Endothelial cell of umbilical vein (primary cell): ENCODE measurements at regions not wholly inside any gene's neighbourhood (a gene's known extent, or its start where the extent isn't known, plus 50 kb on each side); places are given as distances from the start of the nearest gene placed in this dataset.

ENCODE experiments used
- BruUV-seq: library from RNA; stranded (reverse); fragments of 400-500 nt; replicated peaks from 2 replicates; lab custom pipeline; 2021; lab: Mats Ljungman, UMichigan
- CTCF ChIA-PET: fragments of 300-600, 350-600 bp; sonication (Branson Sonifier 250); formaldehyde crosslinking; loops from one replicate; lab custom pipeline; 2021; ENCODE audit warnings: antibody characterized with exemption, inconsistent platforms; lab: Charles Lee
- POLR2A ChIA-PET: fragments of 300-600, 350-600 bp; sonication (Branson Sonifier 250); formaldehyde crosslinking; loops from one replicate; lab custom pipeline; 2021; ENCODE audit warnings: antibody characterized with exemption, inconsistent platforms; lab: Charles Lee
- DNase-seq: peaks from one replicate; pipeline ENCODE4 v3.0.0-alpha.2; 2011; ENCODE audit warnings: low read depth, low spot score
- FAIRE-seq: peaks from 2 replicates; lab custom pipeline; 2011; peaks lifted over from hg19 to GRCh38; lab: Jason Lieb, UNC
- H2AFZ ChIP-seq: 2 replicates; pipeline ENCODE4 v1.6.0; 2012; ENCODE audit warnings: low read depth, low read length, control low read depth, inconsistent platforms
- H3K27ac ChIP-seq: 2 replicates; pipeline ENCODE4 v1.5.1; 2011; ENCODE audit warnings: low read depth, mild to moderate bottlenecking, control low read depth, low read length, moderate library complexity; ENCODE audit not compliant: insufficient read depth
- H3K27me3 ChIP-seq, 2 experiments: 2 replicates each; pipeline versions ENCODE4 v1.6.0 to v1.6.1; 2011; ENCODE audit warnings: low read length in 2 of 2, mixed read lengths in 1 of 2; ENCODE audit not compliant: control insufficient read depth in 2 of 2, insufficient read depth in 2 of 2
- H3K36me3 ChIP-seq, 2 experiments: 2 replicates in 1 of 2; 3 replicates in 1 of 2; pipeline ENCODE4 v1.5.1; 2011; ENCODE audit warnings: low read length in 2 of 2, mild to moderate bottlenecking in 1 of 2, moderate library complexity in 1 of 2; ENCODE audit not compliant: control insufficient read depth in 2 of 2, insufficient read depth in 2 of 2; ENCODE audit errors: extremely low read depth in 1 of 2
- H3K4me1 ChIP-seq: 3 replicates; pipeline ENCODE4 v1.5.1; 2011; ENCODE audit warnings: mild to moderate bottlenecking, low read length; ENCODE audit not compliant: control insufficient read depth, insufficient read depth; ENCODE audit errors: extremely low read depth
- H3K4me2 ChIP-seq: 2 replicates; pipeline ENCODE4 v1.6.1; 2011; ENCODE audit warnings: low read length, control low read depth, mixed read lengths; ENCODE audit not compliant: insufficient read depth
- H3K4me3 ChIP-seq, 3 experiments: fragments of 200-600 bp in 1 of 3; sonication (generic), shearing (Covaris generic) in 1 of 3; replicated peaks in 1 of 3; 2 replicates each; pipeline ENCODE4 v1.5.1; 2011 to 2016; ENCODE audit warnings: control low read depth in 3 of 3, low read length in 3 of 3, mild to moderate bottlenecking in 2 of 3, inconsistent platforms in 1 of 3, low read depth in 1 of 3, moderate library complexity in 1 of 3; ENCODE audit not compliant: insufficient read depth in 1 of 3
- H3K79me2 ChIP-seq: 2 replicates; pipeline ENCODE4 v1.6.0; 2012; ENCODE audit warnings: low read length, inconsistent platforms; ENCODE audit not compliant: control insufficient read depth, insufficient read depth
- H3K9ac ChIP-seq: replicated peaks from 2 replicates; pipeline ENCODE3; 2011; ENCODE audit warnings: low read length, control low read depth; ENCODE audit not compliant: insufficient read depth; ENCODE audit errors: extremely low read depth
- H3K9me1 ChIP-seq: replicated peaks from 3 replicates; pipeline ENCODE4 v1.6.0; 2011; ENCODE audit warnings: mild to moderate bottlenecking, low read length; ENCODE audit not compliant: control insufficient read depth, insufficient read depth; ENCODE audit errors: extremely low read depth
- H3K9me3 ChIP-seq: replicated peaks from 2 replicates; pipeline ENCODE4 v1.5.1; 2012; ENCODE audit warnings: low read length, inconsistent platforms; ENCODE audit not compliant: control insufficient read depth, insufficient read depth
- H4K20me1 ChIP-seq: replicated peaks from 2 replicates; pipeline ENCODE3; 2011; ENCODE audit warnings: mild to moderate bottlenecking, low read length; ENCODE audit not compliant: control insufficient read depth, insufficient read depth; ENCODE audit errors: extremely low read depth
- EZH2 ChIP-seq: IDR thresholded peaks from 2 replicates; pipeline ENCODE4 v1.6.1; 2012; ENCODE audit warnings: borderline replicate concordance, low read depth, mild to moderate bottlenecking, moderate library complexity, low read length, inconsistent platforms; ENCODE audit not compliant: severe bottlenecking
- GATA2 ChIP-seq: IDR thresholded peaks from 2 replicates; pipeline ENCODE4 v1.7.0; 2011; ENCODE audit warnings: low read depth, mild to moderate bottlenecking, moderate library complexity, mixed read lengths, low read length; ENCODE audit not compliant: insufficient read length, insufficient read depth
- JUN ChIP-seq: IDR thresholded peaks from 2 replicates; pipeline ENCODE4 v1.6.1; 2011; ENCODE audit warnings: borderline replicate concordance, low read depth; ENCODE audit not compliant: insufficient read length, insufficient read depth
- MYC ChIP-seq: IDR thresholded peaks from one replicate; pipeline ENCODE4 v1.6.1; 2011; ENCODE audit warnings: mild to moderate bottlenecking, low read depth, low read length
- dilution Hi-C: fragments of 300-500 bp; cut with MboI; formaldehyde crosslinking; loops from one replicate; pipeline ENCODE4 v1.15.0; 2019; ENCODE audit warnings: low sequenced_read_pairs; ENCODE audit not compliant: extremely low pct_ligation_motif_present
- intact Hi-C: fragments of 100-400 bp; cut with micrococcal nuclease; formaldehyde crosslinking; loops from one replicate; pipeline ENCODE4 v1.10.0; 2022
- TF ChIP-seq, protein P1 (sequence below), 2 donors: IDR thresholded peaks; 1 replicate in 1 of 2; 2 replicates in 1 of 2; pipeline ENCODE4 v1.5.1; 2011; ENCODE audit warnings: low read length in 2 of 2, mild to moderate bottlenecking in 2 of 2, moderate library complexity in 2 of 2, control low read depth in 1 of 2, inconsistent platforms in 1 of 2, low read depth in 1 of 2; ENCODE audit not compliant: insufficient read depth in 1 of 2; ENCODE audit errors: extremely low read depth in 1 of 2

DNA sequence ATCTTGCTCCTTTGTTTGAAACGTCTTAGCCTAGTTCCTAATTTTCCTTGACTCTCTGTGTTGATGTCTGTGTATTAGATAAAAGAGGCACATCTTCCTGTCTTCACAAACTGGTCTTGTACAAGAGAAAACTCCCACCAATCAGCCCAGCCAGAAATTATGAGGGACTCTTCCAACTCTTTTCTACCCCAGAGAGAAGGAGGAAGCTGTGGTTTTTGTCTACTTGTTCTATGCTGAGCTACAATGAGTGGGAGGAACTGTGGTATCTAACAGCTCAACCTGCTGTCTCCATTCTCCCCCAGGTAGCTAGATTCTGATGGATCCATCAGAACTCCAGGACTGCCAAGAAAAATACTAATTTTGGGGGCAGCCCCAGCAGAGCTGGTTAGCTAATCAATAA is 392.5 kb downstream of the HS3ST3B1 start:
- CTCF ChIA-PET = no interaction called here
- TF ChIP-seq JUN = no peak
- TF ChIP-seq, protein P1, sequence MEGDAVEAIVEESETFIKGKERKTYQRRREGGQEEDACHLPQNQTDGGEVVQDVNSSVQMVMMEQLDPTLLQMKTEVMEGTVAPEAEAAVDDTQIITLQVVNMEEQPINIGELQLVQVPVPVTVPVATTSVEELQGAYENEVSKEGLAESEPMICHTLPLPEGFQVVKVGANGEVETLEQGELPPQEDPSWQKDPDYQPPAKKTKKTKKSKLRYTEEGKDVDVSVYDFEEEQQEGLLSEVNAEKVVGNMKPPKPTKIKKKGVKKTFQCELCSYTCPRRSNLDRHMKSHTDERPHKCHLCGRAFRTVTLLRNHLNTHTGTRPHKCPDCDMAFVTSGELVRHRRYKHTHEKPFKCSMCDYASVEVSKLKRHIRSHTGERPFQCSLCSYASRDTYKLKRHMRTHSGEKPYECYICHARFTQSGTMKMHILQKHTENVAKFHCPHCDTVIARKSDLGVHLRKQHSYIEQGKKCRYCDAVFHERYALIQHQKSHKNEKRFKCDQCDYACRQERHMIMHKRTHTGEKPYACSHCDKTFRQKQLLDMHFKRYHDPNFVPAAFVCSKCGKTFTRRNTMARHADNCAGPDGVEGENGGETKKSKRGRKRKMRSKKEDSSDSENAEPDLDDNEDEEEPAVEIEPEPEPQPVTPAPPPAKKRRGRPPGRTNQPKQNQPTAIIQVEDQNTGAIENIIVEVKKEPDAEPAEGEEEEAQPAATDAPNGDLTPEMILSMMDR (IDR thresholded peaks at IDR 0.05; ENCODE audit: extremely low read depth in 1 of 2, insufficient read depth in 1 of 2, low read depth in 1 of 2, low read length in 2 of 2) = no peak
- no peak for TF ChIP-seq EZH2
- no peak for TF ChIP-seq GATA2
- TF ChIP-seq MYC = no peak
- no TSS peak for BruUV-seq

DNA sequence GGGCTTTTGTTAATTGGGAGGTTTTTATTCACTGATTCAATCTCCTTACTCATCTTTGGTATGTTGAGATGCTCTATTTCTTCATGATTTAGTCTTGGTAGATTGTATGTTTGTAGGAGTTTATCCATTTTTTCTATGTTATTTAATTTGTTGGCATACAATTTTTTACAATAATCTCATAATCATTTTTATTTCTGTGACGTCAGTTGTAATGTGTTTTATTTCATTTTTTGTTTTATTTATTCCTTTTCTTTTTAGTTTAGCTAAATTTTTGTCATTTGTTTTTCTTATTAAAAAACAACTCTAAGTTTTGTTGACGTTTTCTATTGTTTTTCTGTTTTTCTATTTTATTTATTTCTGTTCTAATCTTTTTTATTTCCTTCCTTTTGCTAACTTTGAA is 389.8 kb downstream of the HS3ST3B1 start:
- POLR2A ChIA-PET = no interaction called here
- no peaks in the 10 kb centered on the region for H3K36me3 ChIP-seq
- TF ChIP-seq GATA2 = no peak
- TF ChIP-seq, protein P1 (IDR thresholded peaks at IDR 0.05; ENCODE audit: extremely low read depth in 1 of 2, insufficient read depth in 1 of 2, low read depth in 1 of 2, low read length in 2 of 2) = no peak
- no peak for TF ChIP-seq MYC
- dilution Hi-C loops (no loop called here), intact Hi-C loops (no loop called here)
- CTCF ChIA-PET = no interaction called here
- no peak for DNase-seq
- H3K79me2 ChIP-seq = no peaks in the 10 kb centered on the region
- H3K9ac ChIP-seq = no peak overlapping the region
- no peaks in the 10 kb centered on the region for H3K9me1 ChIP-seq
- H3K9me3 ChIP-seq = no peaks in the 10 kb centered on the region
- no peak overlapping the region for H3K4me3 ChIP-seq
- FAIRE-seq = no peak
- H3K27ac ChIP-seq = no peak overlapping the region
- no peaks in the 10 kb centered on the region for H4K20me1 ChIP-seq
- no peak overlapping the region for H2AFZ ChIP-seq
- no peaks in the 10 kb centered on the region for H3K4me1 ChIP-seq
- H3K4me2 ChIP-seq = no peak overlapping the region
- no peaks in the 10 kb centered on the region for H3K27me3 ChIP-seq
- no TSS peak for BruUV-seq

More for the DNA sequence above, 392.5 kb downstream of the HS3ST3B1 start:
- no peak overlapping the region for H3K27ac ChIP-seq
- intact Hi-C loops = no loop called here
- H3K4me1 ChIP-seq = no peaks in the 10 kb centered on the region
- no peaks in the 10 kb centered on the region for H3K36me3 ChIP-seq
- POLR2A ChIA-PET = no interaction called here
- no peaks in the 10 kb centered on the region for H3K79me2 ChIP-seq
- no peak overlapping the region for H3K4me2 ChIP-seq
- no peak for DNase-seq
- no peaks in the 10 kb centered on the region for H3K9me1 ChIP-seq
- H2AFZ ChIP-seq = no peak overlapping the region
- dilution Hi-C loops = no loop called here
- no peaks in the 10 kb centered on the region for H4K20me1 ChIP-seq
- H3K4me3 ChIP-seq = no peak overlapping the region
- H3K27me3 ChIP-seq = no peaks in the 10 kb centered on the region
- H3K9me3 ChIP-seq = peaks cover 2% of the 10 kb centered on the region
- FAIRE-seq = no peak
- no peak overlapping the region for H3K9ac ChIP-seq
